GM12892 (cell line): ENCODE measurements at regions not wholly inside any gene's neighbourhood (a gene's known extent, or its start where the extent isn't known, plus 50 kb on each side); places are given as distances from the start of the nearest gene placed in this dataset.
A peak's percentile ranks its signal among the peaks of the same experiment; 100 is the strongest.

Experiments
- DNase-seq: peaks from one replicate; pipeline ENCODE4 v3.0.0; 2011; ENCODE audit not compliant: insufficient read length
- FAIRE-seq: peaks from 2 replicates; lab custom pipeline; 2011; peaks lifted over from hg19 to GRCh38; lab: Jason Lieb, UNC
- POLR2A ChIP-seq: IDR thresholded peaks from 2 replicates; pipeline ENCODE4 v1.6.1; 2011; ENCODE audit warnings: low read depth, low read length, control low read depth
- POLR2AphosphoS5 ChIP-seq: IDR thresholded peaks from 2 replicates; pipeline ENCODE4 v1.6.1; 2011; ENCODE audit warnings: low read depth, low read length, control low read depth
- TAF1 ChIP-seq: IDR thresholded peaks from 2 replicates; pipeline ENCODE4 v1.6.1; 2011; ENCODE audit warnings: low read depth, mild to moderate bottlenecking, control low read depth, low read length, borderline replicate concordance

DNA sequence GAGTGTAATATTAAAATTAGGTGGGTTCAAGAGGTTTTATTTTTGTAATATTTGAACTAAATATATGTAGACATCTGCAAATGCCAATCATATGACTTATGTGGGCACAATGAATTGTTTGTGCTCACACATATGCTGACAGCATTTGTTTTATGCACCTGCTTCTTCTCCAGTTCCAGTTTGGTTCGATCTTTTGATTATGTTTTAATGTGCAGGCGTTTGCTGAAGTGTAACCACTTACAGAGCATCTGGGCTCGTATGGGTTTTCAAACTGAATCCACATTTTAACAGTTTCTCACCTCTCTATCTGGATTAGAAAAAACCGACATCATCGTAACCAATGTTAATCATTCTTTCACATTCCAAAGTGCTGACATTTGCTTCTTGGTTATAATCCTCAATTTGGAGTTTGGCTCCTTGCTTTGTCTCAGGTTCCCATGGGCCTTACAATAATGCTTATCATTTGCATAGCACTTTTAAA lies 129.1 kb upstream of the SPACA1 start:
- FAIRE-seq (peak; percentile 24), DNase-seq (no peak)
- TF ChIP-seq TAF1 (no peak), POLR2A (no peak), POLR2AphosphoS5 (no peak)

DNA sequence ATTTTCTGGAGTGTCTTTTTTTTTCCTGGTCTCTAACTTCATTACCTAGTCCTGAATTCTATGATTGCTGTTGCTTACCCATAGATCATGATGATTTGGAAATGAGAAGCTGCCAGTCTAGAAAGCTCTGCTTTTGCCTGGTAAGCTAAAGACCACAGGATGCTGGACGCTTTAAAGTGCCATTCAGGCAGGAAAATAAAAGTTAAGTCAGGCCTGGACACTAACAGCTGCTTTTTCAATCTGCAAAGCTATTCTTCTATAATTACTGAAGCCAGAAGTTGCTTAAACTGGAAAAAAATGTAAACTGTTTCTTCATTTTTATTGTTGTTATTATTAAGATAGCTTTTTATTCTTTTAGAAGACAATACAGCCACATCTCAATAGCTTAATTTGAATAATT lies 129.8 kb upstream of the SPACA1 start:
- DNase-seq = no peak
- FAIRE-seq = peak; percentile 14
- TF ChIP-seq POLR2A = no peak
- TF ChIP-seq TAF1 = no peak
- no peak for TF ChIP-seq POLR2AphosphoS5

DNA sequence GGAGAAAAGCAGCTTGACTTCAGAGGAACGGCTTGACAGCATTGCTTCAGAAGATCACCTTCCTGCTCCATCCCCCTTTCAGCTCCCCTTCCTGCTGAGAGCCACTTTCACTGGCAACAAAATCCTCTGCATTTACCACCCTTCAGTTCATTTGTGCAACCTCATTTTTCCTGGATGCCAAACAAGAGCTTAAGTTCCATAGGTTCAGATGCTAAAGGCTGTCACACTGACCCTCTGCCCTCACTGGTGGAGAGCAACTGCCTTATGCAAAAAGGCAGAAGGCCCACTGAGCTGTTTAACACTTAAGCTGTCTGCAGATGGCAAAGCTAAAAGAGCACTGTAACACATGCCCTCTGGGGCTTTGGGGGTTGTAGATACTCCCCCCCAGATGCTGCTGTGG lies 131.2 kb upstream of the SPACA1 start:
- DNase-seq (no peak), FAIRE-seq (no peak)

DNA sequence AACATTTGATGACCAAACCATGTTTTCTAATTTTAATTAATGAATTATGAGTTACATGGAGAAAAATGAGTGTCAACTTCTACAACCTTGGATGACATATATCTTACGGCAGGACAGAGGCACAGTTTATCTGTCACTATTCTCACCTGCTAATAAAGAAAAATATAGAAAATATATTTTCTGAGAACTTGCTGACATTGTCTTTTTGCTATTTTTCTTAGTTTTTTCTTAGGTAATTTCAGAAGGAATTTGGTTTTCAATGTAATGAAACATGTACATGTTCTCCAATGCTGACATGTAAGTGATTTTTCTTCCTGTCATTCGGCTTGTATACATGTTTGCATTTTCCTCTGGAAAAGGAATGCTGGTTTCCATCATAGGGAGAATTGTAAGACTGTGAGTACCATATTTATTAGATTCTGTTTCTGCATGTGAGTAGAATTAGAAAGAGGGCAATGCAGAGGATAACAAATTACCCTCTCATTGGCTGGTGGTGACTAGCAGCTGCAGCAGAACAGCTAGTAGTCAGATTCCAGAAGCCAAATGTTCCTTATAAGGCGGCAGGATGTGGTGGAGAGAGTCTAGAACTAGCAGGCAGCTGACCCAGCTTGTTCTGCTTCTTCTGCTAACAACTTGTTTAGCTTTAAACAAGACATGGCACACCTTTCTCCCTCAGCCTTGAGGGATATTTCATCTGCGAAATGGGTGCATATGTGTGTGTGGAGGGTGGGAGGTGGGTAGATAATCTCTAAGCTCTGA lies 132.8 kb upstream of the SPACA1 start:
- TF ChIP-seq POLR2A (no peak), POLR2AphosphoS5 (no peak), TAF1 (no peak)
- FAIRE-seq (no peak), DNase-seq (no peak)

More for the DNA sequence above, 131.2 kb upstream of the SPACA1 start:
- TF ChIP-seq POLR2A (no peak), POLR2AphosphoS5 (no peak), TAF1 (no peak)

DNA sequence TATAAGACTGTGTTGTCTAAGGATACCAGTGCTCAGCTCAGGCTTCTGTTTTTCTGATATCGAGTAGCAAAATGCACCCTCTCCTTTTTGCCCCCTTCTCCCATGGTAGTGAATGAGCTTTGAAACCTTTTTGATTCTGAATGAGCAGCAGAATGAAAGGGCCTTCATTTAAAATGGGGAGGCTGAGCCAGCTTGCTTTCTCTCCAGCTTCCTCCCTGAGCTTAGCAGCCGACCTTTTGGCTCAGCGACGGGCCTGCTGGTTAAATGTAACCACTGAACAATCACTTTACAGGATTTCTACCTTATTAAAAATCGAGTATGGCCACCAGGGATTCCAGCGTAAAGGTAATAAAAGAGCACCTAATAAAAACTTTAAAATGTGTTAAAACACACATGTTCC lies 133.7 kb upstream of the SPACA1 start:
- FAIRE-seq (no peak), DNase-seq (no peak)
- TF ChIP-seq POLR2A (no peak), TAF1 (no peak), POLR2AphosphoS5 (no peak)

DNA sequence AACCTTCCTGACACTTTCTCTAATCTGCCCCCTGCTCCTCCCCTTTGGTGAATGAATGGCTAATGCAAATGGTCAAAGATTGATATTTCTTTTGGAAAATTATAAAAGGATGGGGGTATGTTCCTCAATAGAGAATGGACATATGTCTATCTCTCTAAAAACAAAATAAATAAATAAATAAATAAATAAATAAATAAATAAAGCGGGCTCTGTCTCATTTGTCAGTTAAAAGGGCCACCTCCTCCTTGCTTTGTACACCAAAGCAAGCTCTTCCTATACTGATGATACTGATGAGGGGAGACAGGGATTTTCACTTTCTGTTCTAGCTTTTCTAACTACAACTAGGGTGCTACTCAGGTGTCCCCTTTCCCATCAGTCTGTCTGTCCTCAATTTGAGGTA lies 135.5 kb upstream of the SPACA1 start:
- no peak for FAIRE-seq
- DNase-seq = no peak
- TF ChIP-seq POLR2AphosphoS5 = no peak

DNA sequence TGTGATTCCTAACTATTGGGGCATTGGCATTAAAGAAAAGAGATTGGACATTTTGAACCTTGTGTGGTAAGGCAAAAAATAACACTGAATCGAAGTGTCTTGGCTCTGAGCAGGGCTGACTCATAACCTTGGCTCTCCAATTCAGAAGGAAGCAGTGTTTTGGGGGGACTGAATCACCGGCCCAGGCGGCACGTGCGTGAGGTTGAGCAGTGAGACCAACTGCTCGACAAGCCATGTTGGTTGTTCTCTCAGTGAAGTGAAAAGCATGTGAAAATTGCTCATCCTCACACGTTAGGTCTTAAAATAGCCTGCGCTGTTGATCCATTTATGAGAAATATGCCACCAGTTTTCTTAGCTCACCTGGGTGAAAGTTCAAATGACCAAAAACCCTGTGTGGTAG lies 137.8 kb upstream of the SPACA1 start:
- DNase-seq (no peak), FAIRE-seq (no peak)
- TF ChIP-seq POLR2A (no peak), TAF1 (no peak)

DNA sequence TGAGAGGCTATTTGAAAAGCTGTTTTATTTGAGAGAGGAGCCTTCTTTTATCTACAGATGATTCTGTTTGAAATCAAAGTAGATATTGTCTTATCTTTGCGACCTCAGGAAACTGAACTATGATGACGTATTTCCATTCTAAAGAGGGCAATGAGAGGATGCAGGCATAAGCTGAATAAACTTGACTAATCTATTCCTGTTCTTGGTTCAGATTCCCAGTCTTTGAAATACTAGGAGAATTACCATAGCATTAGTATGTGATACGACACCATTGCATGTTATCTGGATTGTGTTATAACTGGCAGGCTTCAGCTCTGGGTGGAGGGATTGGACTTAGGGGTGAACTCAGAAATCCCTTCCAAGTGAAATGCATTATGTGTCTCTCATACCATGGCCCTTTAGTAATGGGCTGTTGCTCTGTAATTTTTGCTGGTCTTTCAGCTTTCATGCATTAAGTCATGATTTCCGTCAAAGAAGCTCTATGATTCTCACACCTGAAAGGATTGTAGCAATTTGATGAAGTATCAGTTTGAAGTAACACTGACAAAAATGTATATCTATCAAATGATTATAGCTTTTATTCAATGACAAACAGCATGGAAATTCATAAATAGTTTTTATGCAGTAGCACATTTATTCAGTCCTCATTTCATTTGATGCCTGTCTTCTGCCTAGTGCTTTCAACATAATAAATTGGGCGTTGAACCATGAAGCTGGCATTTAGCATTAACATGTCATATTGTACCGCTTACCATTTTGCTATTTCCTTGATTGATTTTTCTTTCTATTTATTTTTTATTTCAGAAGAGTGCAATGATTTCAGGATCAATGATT lies 138.4 kb upstream of the SPACA1 start:
- DNase-seq = no peak
- peak; percentile 36 for FAIRE-seq
- TF ChIP-seq TAF1 (no peak), POLR2A (no peak), POLR2AphosphoS5 (no peak)

DNA sequence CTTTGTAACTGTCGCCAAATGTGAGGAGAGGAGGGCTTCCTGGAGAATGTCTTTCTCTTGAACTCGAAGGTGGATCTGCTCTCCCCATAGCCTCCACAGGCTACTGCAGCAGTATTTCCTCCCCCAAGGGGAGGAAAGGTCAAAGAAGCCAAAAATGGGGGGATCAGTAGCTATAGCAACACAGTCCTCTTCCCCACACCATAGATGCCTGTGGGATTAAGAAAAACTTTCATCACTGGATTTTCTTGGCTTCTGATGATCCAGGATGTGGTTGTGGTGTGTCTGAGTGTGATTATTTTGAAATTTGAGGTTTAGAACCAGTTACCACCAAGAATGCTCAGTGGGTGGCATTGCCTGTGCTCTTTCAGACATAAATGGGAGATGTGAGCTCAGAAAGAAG lies 140.1 kb upstream of the SPACA1 start:
- DNase-seq (no peak), FAIRE-seq (no peak)
- TF ChIP-seq POLR2AphosphoS5 = no peak
- no peak for TF ChIP-seq POLR2A
- TF ChIP-seq TAF1 = no peak

DNA sequence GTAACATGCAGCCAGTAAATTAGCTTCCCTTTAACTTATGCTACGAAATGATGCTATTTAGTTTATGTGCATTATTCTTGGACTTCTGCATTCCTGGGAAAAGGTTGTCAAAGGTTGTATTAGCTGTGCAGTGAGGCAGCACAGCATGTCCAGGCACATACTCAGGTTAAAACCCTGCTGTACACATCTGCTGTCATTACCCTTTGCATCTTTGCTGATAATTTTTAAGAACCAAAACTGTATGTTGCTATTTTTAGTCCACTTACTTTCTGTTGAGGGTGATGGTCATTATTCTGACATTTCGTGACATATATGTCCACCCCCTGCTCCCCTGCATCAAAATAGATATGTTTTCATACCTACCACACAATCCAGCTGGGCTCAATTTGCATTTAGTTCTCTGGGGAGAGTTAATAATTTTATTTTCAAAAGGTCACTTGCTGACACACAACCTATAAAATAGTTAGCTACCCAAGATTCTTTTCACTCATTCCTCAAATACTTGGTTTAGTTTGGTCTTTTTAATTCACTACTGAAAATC lies 142.5 kb upstream of the SPACA1 start:
- DNase-seq (no peak), FAIRE-seq (peak; percentile 99)
- TF ChIP-seq POLR2AphosphoS5 (no peak; the same call in 1 of the 2 replicates), POLR2A (no peak), TAF1 (no peak)

DNA sequence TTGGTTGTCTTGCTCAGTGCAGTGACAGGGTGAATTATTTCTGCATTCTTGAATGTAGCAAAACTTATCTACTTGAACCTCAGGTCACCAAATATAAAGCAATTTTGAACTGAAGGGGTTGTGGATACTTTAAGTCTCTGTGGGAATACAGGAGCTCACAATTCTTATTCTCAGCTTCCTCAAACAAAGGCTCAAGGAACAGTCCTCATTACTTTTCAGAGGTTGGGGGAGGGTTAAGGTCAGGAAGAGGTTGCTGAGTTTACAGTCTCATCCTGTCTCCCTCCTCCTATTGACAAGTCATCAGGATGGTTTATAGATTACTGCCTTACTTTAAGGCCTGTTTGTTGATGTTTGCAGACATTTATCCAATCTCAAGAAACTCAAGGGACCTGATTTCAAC lies 143.6 kb upstream of the SPACA1 start:
- DNase-seq (no peak), FAIRE-seq (peak; percentile 81)
- TF ChIP-seq TAF1 (no peak), POLR2A (no peak), POLR2AphosphoS5 (no peak)

DNA sequence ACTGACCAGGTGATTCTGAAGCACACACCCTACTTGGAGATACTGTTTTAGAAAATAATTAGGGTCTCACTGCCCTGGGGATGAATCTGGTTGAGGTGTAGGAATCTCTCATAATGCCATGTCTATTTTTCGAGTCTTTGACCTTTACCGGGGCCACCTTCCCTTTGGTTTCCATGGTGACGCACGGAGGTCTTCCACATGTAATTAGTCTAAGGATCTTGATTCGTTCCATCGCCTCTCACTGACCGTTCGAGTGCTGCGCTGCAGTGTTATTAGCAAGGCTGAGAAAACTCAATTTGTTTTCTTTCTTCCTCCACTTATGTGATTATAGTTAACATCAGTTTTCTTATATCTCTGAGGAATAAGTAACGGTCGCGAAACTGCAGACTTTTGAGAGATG lies 144.3 kb upstream of the SPACA1 start:
- FAIRE-seq = no peak
- TF ChIP-seq TAF1 (no peak), POLR2AphosphoS5 (no peak), POLR2A (no peak)
- no peak for DNase-seq
